ENCODE measurements at regions not wholly inside any gene's neighbourhood (a gene's known extent, or its start where the extent isn't known, plus 50 kb on each side); places are given as distances from the start of the nearest gene placed in this dataset.

- TF ChIP-seq, protein P1, sequence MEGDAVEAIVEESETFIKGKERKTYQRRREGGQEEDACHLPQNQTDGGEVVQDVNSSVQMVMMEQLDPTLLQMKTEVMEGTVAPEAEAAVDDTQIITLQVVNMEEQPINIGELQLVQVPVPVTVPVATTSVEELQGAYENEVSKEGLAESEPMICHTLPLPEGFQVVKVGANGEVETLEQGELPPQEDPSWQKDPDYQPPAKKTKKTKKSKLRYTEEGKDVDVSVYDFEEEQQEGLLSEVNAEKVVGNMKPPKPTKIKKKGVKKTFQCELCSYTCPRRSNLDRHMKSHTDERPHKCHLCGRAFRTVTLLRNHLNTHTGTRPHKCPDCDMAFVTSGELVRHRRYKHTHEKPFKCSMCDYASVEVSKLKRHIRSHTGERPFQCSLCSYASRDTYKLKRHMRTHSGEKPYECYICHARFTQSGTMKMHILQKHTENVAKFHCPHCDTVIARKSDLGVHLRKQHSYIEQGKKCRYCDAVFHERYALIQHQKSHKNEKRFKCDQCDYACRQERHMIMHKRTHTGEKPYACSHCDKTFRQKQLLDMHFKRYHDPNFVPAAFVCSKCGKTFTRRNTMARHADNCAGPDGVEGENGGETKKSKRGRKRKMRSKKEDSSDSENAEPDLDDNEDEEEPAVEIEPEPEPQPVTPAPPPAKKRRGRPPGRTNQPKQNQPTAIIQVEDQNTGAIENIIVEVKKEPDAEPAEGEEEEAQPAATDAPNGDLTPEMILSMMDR (IDR thresholded peaks at IDR 0.05) = no peak
- TF ChIP-seq POLR2A (IDR thresholded peaks at IDR 0.05) = no peak
Measured at GRCh38 chr10:2834214-2834613, 233.1 kb upstream of the PFKP start.
